Body of pancreas (tissue), 4 donors: ENCODE measurements at regions not wholly inside any gene's neighbourhood (a gene's known extent, or its start where the extent isn't known, plus 50 kb on each side); places are given as distances from the start of the nearest gene placed in this dataset.

Source experiments
- ATAC-seq: fragments of 150-250 bp; one replicate; pipeline ENCODE4 v1.9.1; 2016
- DNase-seq, 4 donors: peaks; one replicate each; pipeline ENCODE4 v3.0.0-alpha.2; 2019
- H3K27ac ChIP-seq, 4 donors: fragments of 200-600 bp; sonication (generic); 1 replicate in 3 of 4; 2 replicates in 1 of 4; pipeline versions ENCODE4 v1.5.1 to v1.6.1; 2016 to 2019; ENCODE audit warnings: mild to moderate bottlenecking in 1 of 4, mixed read lengths in 1 of 4, moderate library complexity in 1 of 4
- H3K27me3 ChIP-seq, 2 donors: fragments of 200-600 bp; sonication (generic); one replicate each; pipeline ENCODE4 v1.6.0; 2016; ENCODE audit warnings: mild to moderate bottlenecking in 1 of 2
- H3K36me3 ChIP-seq, 2 donors: fragments of 200-600 bp; sonication (generic); replicated peaks in 1 of 2; 2 replicates each; pipeline ENCODE4 v1.5.1; 2016; ENCODE audit warnings: low read depth in 2 of 2; ENCODE audit not compliant: insufficient read depth in 1 of 2
- H3K4me1 ChIP-seq: fragments of 200-600 bp; sonication (generic); one replicate; pipeline ENCODE4 v1.6.0; 2016
- H3K4me3 ChIP-seq, 2 donors: fragments of 200-600 bp; sonication (generic); 1 replicate in 1 of 2; 2 replicates in 1 of 2; pipeline ENCODE4 v1.5.1; 2016 to 2019
- H3K9me3 ChIP-seq, 3 donors: fragments of 200-600 bp; sonication (generic); 1 replicate in 2 of 3; 2 replicates in 1 of 3; pipeline ENCODE4 v1.5.1; 2016
- POLR2A ChIP-seq, 3 donors: fragments of 450-650 bp; IDR thresholded peaks; one replicate each; pipeline ENCODE4 v1.6.1; 2016; ENCODE audit warnings: antibody characterized with exemption in 3 of 3, mild to moderate bottlenecking in 2 of 3
- WGBS, 2 donors: methylation state at CpG; one replicate each; pipeline ENCODE4 v1.1.5; 2017; 5-methylcytosine and 5-hydroxymethylcytosine counted together
- intact Hi-C: fragments of 100-400 bp; cut with DNase I; formaldehyde crosslinking; loops from one replicate; pipeline ENCODE4 v1.15.1; 2023
- TF ChIP-seq, protein P1 (sequence below), 7 experiments: fragments of 450-650 bp in 4 of 7; fragments of 200-600 bp in 3 of 7; sonication (generic) in 3 of 7; IDR thresholded peaks; one replicate each; pipeline ENCODE4 v1.5.1; 2016 to 2019; ENCODE audit warnings: antibody characterized with exemption in 7 of 7

GRCh38 chr4:81577392-81577791 is 105.7 kb upstream of the RASGEF1B start:
- no peak overlapping the region for H3K27ac ChIP-seq
- no peak overlapping the region for H3K4me3 ChIP-seq
- TF ChIP-seq POLR2A (IDR thresholded peaks at IDR 0.05) = no peak
- TF ChIP-seq, protein P1, sequence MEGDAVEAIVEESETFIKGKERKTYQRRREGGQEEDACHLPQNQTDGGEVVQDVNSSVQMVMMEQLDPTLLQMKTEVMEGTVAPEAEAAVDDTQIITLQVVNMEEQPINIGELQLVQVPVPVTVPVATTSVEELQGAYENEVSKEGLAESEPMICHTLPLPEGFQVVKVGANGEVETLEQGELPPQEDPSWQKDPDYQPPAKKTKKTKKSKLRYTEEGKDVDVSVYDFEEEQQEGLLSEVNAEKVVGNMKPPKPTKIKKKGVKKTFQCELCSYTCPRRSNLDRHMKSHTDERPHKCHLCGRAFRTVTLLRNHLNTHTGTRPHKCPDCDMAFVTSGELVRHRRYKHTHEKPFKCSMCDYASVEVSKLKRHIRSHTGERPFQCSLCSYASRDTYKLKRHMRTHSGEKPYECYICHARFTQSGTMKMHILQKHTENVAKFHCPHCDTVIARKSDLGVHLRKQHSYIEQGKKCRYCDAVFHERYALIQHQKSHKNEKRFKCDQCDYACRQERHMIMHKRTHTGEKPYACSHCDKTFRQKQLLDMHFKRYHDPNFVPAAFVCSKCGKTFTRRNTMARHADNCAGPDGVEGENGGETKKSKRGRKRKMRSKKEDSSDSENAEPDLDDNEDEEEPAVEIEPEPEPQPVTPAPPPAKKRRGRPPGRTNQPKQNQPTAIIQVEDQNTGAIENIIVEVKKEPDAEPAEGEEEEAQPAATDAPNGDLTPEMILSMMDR (IDR thresholded peaks at IDR 0.05) = no peak
- WGBS, 2 donors = 16 to 29% methylated on average over 1 of the region's 1 CpG
- DNase-seq = no peak
- H3K9me3 ChIP-seq = no peaks in the 10 kb centered on the region
- H3K4me1 ChIP-seq = no peaks in the 10 kb centered on the region
- no peaks in the 10 kb centered on the region for H3K36me3 ChIP-seq
- no peak for ATAC-seq
- intact Hi-C loops = no loop called here
- no peaks in the 10 kb centered on the region for H3K27me3 ChIP-seq

GRCh38 chr4:81574991-81575390 is 103.3 kb upstream of the RASGEF1B start:
- no peak for ATAC-seq
- Histone ChIP-seq H3K4me3 (no peak overlapping the region), H3K36me3 (no peaks in the 10 kb centered on the region), H3K27me3 (no peaks in the 10 kb centered on the region), H3K4me1 (no peaks in the 10 kb centered on the region), H3K27ac (no peak overlapping the region), H3K9me3 (no peaks in the 10 kb centered on the region)
- intact Hi-C loops = no loop called here
- DNase-seq = no peak
- no peak for TF ChIP-seq POLR2A (IDR thresholded peaks at IDR 0.05)
- TF ChIP-seq, protein P1 (IDR thresholded peaks at IDR 0.05) = no peak
- 54 to 62% methylated on average over 3 of the region's 3 CpGs for WGBS, 2 donors

GRCh38 chr4:81573840-81574239 is 102.1 kb upstream of the RASGEF1B start:
- no peak for TF ChIP-seq POLR2A (IDR thresholded peaks at IDR 0.05)
- TF ChIP-seq, protein P1 (IDR thresholded peaks at IDR 0.05) = no peak
- no peak for ATAC-seq
- no peak overlapping the region for H3K4me3 ChIP-seq
- H3K27ac ChIP-seq = no peak overlapping the region
- H3K36me3 ChIP-seq = no peaks in the 10 kb centered on the region
- WGBS, 2 donors = 72 to 80% methylated on average over 4 of the region's 4 CpGs
- intact Hi-C loops = no loop called here
- no peaks in the 10 kb centered on the region for H3K27me3 ChIP-seq
- no peaks in the 10 kb centered on the region for H3K4me1 ChIP-seq
- DNase-seq = no peak
- H3K9me3 ChIP-seq = no peaks in the 10 kb centered on the region

DNA sequence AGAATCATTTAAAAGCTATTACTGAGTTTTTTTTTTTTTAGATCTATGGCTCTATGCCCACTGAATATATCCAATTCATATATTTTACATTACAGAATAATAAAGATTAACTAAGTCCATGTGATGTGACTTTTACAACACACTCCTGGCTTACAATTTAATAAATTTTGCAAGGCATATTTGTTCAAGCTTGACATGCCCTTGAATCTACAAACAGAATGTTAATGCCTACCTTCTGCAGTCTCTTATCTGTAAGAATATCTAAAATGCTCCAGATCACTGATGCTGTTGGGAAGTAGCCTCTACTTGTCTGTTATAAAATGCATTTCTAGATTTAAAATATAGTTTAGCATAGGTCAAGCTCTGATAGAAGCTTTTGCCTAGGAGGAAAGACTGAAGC is 100.7 kb upstream of the RASGEF1B start:
- ATAC-seq = no peak
- TF ChIP-seq POLR2A (IDR thresholded peaks at IDR 0.05) = no peak
- TF ChIP-seq, protein P1 (IDR thresholded peaks at IDR 0.05) = no peak
- Histone ChIP-seq H3K27me3 (no peaks in the 10 kb centered on the region), H3K4me3 (no peak overlapping the region), H3K4me1 (no peaks in the 10 kb centered on the region), H3K27ac (no peak overlapping the region), H3K9me3 (no peaks in the 10 kb centered on the region), H3K36me3 (no peaks in the 10 kb centered on the region)
- DNase-seq = no peak
- intact Hi-C loops = no loop called here

DNA sequence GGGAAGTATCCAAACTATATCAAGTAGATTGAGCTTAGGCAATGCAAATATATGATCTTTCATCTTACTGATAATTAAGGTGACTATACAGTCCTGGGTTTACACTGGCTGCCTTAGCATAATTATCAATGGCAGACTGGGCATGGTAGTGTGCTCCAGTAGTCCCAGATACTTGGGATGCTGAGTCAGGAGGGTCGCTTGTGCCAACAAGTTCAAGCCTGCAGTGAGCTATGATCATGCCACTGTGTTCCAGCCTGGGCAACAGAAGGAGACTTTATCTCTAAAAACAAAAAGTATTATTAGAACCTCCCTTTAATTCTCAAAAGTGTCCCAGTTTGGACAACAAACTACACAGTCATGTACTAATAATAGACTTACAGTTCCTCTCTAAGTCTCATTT is 99.4 kb upstream of the RASGEF1B start:
- H3K4me1 ChIP-seq = no peaks in the 10 kb centered on the region
- no peak overlapping the region for H3K4me3 ChIP-seq
- H3K27ac ChIP-seq = no peak overlapping the region
- DNase-seq (no peak), ATAC-seq (no peak)
- WGBS, 2 donors = 20 to 74% methylated on average over 1 of the region's 1 CpG
- H3K27me3 ChIP-seq = no peaks in the 10 kb centered on the region
- H3K9me3 ChIP-seq = no peaks in the 10 kb centered on the region
- intact Hi-C loops = no loop called here
- no peak for TF ChIP-seq POLR2A (IDR thresholded peaks at IDR 0.05)
- TF ChIP-seq, protein P1 (IDR thresholded peaks at IDR 0.05) = no peak
- H3K36me3 ChIP-seq = no peaks in the 10 kb centered on the region
